ENCODE measurements at regions not wholly inside any gene's neighbourhood (a gene's known extent, or its start where the extent isn't known, plus 50 kb on each side); places are given as distances from the start of the nearest gene placed in this dataset.

DNA sequence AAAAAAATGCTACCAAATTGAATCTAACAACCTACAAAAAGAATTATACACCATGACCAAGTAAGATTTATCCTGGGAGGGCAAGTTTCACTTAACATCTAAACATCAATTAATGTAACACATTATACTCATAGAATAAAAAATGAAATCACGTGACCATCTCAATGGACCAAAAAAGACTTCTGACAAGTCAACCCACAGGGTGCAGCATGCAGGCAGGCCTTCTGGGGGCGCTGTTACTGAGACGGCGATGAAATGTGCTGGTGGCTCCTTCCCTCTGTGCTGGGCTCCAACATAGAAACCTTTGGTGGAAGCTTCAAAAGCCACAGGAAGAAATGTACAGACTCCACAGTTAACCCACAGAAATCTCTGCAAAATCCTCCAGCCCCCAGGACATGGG lies 103.1 kb downstream of the INHBA start:
- Histone ChIP-seq H3K4me3 (ENCODE audit: low read depth, low read length) (no peak overlapping the region), H3K27me3 (ENCODE audit: control insufficient read depth, insufficient read depth, low read length) (no peaks in the 10 kb centered on the region), H3K36me3 (ENCODE audit: control insufficient read depth, insufficient read depth, low read length) (no peaks in the 10 kb centered on the region)
- TF ChIP-seq, protein P1, sequence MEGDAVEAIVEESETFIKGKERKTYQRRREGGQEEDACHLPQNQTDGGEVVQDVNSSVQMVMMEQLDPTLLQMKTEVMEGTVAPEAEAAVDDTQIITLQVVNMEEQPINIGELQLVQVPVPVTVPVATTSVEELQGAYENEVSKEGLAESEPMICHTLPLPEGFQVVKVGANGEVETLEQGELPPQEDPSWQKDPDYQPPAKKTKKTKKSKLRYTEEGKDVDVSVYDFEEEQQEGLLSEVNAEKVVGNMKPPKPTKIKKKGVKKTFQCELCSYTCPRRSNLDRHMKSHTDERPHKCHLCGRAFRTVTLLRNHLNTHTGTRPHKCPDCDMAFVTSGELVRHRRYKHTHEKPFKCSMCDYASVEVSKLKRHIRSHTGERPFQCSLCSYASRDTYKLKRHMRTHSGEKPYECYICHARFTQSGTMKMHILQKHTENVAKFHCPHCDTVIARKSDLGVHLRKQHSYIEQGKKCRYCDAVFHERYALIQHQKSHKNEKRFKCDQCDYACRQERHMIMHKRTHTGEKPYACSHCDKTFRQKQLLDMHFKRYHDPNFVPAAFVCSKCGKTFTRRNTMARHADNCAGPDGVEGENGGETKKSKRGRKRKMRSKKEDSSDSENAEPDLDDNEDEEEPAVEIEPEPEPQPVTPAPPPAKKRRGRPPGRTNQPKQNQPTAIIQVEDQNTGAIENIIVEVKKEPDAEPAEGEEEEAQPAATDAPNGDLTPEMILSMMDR (IDR thresholded peaks at IDR 0.05; ENCODE audit: insufficient read depth, low read length, poor library complexity, severe bottlenecking) = peak; percentile 23
- DNase-seq (ENCODE audit: low read depth) = no peak

DNA sequence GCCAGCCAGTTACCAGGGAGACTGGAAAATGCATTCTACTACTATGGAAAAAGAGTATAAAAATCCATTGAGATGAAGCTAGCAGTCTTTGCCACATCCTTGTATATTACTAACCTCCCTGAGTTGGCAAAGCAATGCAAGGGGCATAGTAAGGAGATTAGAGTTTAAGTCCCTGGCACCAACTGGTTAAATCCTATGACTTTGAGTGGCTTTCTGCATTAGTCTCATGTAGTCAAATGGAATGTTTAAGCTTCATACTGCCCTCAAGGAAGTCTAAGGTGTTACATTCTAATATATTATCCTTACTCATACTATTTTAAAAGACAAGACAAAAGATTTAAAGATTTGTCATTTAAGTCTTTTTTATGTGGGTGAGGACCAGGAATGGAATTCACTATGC lies 110.1 kb downstream of the INHBA start:
- Histone ChIP-seq H3K4me3 (ENCODE audit: low read depth, low read length) (no peak overlapping the region), H3K27me3 (ENCODE audit: control insufficient read depth, insufficient read depth, low read length) (no peaks in the 10 kb centered on the region), H3K36me3 (ENCODE audit: control insufficient read depth, insufficient read depth, low read length) (no peaks in the 10 kb centered on the region)
- DNase-seq (ENCODE audit: low read depth) = no peak
- TF ChIP-seq, protein P1 (IDR thresholded peaks at IDR 0.05; ENCODE audit: insufficient read depth, low read length, poor library complexity, severe bottlenecking) = no peak

DNA sequence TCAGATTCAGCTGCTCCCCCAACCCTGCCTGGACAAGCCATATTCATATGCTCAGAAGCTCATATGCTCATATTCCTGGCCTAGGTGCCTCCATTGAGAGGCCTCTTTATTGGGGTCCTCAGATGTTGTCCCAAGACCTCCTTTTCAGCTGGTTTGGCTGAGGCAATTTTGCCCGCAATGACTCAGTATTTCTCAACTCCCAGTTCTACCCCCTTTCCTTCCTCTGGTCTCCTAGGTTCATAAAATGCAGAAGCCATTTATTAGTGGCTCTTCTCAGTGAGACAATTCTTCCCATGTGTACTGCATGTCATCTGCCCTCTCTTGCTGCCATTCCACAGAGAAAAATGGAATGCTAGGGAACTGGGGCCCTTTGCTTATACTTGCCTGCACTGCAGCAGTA lies 110.7 kb downstream of the INHBA start:
- no peaks in the 10 kb centered on the region for H3K36me3 ChIP-seq (ENCODE audit: control insufficient read depth, insufficient read depth, low read length)
- TF ChIP-seq, protein P1 (IDR thresholded peaks at IDR 0.05; ENCODE audit: insufficient read depth, low read length, poor library complexity, severe bottlenecking) = no peak
- no peak for DNase-seq (ENCODE audit: low read depth)
- no peak overlapping the region for H3K4me3 ChIP-seq (ENCODE audit: low read depth, low read length)
- H3K27me3 ChIP-seq (ENCODE audit: control insufficient read depth, insufficient read depth, low read length) = no peaks in the 10 kb centered on the region

DNA sequence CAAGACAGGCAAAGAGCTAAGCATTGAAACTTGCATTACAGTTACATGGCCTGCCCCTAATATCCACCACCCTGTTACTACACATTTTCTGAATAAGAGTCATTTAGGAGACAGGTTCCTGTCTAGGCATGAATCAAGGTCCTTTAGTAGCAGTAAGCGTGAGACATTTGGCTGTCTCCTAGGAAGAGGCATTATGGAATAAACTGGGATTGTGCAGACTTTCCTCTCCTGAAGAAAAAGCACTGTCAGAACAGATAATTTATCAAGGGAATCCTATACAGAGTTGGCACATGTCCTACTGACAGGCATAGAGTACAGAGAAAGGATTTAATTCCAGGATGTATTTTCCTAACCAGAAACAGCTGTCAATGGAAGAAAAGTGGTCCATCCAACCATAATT lies 111.9 kb downstream of the INHBA start:
- no peaks in the 10 kb centered on the region for H3K36me3 ChIP-seq (ENCODE audit: control insufficient read depth, insufficient read depth, low read length)
- no peak overlapping the region for H3K4me3 ChIP-seq (ENCODE audit: low read depth, low read length)
- TF ChIP-seq, protein P1 (IDR thresholded peaks at IDR 0.05; ENCODE audit: insufficient read depth, low read length, poor library complexity, severe bottlenecking) = no peak
- DNase-seq (ENCODE audit: low read depth) = no peak
- H3K27me3 ChIP-seq (ENCODE audit: control insufficient read depth, insufficient read depth, low read length) = no peaks in the 10 kb centered on the region

DNA sequence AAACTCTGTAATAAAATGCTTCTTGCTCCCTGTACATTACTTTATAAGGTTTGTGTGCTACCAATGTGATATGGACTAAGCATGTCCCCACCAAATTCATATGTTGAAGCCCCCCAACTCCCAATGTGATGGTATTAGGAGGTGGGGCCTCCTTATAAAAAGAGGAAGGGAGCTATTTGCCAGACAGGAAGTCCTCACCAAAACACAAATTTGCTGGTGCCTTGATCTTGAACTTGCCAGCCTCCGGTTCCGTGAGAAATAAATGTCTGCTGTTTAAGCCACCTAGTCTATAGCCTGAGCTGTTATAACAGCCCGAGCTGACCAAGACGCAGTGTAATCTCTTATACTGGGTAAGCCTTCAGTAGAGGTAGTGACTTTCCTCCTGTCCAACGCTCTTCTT lies 114.5 kb downstream of the INHBA start:
- TF ChIP-seq, protein P1 (IDR thresholded peaks at IDR 0.05; ENCODE audit: insufficient read depth, low read length, poor library complexity, severe bottlenecking) = no peak
- Histone ChIP-seq H3K4me3 (ENCODE audit: low read depth, low read length) (no peak overlapping the region), H3K27me3 (ENCODE audit: control insufficient read depth, insufficient read depth, low read length) (no peaks in the 10 kb centered on the region), H3K36me3 (ENCODE audit: control insufficient read depth, insufficient read depth, low read length) (no peaks in the 10 kb centered on the region)
- DNase-seq (ENCODE audit: low read depth) = no peak

DNA sequence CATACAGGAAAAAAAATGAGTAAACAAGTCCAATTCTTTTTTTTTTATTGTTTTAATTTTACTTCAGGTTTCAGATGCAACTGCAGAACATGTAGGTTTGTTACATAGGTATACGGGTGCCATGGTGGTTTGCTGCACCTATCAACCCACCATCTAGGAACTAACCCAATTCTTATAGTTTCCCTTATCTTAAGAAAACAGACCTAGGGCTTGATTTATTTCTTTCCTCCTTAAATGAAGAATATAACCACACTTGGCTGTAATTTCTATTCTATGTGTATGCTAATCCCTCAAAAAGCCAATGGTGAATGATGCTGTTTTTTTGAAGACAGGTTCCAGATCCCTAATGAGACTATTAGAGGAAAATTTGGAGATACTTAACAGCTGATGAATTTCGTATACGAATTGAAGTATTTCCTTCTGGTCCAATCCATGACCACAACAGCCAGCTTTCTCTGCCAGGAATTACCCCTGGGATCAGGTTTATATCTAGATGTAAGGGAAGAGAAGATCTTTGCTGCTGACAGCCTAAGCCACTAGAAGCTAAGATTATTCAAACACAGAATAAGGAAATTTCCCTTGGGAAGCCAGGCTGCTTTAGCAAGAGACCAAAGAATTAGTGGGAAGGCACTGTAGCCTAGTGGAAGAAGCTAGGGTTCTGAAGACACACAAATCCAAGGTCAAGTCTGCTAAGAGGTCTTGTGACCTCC lies 115.8 kb downstream of the INHBA start:
- TF ChIP-seq, protein P1 (IDR thresholded peaks at IDR 0.05; ENCODE audit: insufficient read depth, low read length, poor library complexity, severe bottlenecking) = no peak
- Histone ChIP-seq H3K36me3 (ENCODE audit: control insufficient read depth, insufficient read depth, low read length) (no peaks in the 10 kb centered on the region), H3K27me3 (ENCODE audit: control insufficient read depth, insufficient read depth, low read length) (no peaks in the 10 kb centered on the region), H3K4me3 (ENCODE audit: low read depth, low read length) (no peak overlapping the region)
- no peak for DNase-seq (ENCODE audit: low read depth)

Data from kidney epithelial cell (primary cell).